ENCODE measurements at regions not wholly inside any gene's neighbourhood (a gene's known extent, or its start where the extent isn't known, plus 50 kb on each side); places are given as distances from the start of the nearest gene placed in this dataset.

DNA sequence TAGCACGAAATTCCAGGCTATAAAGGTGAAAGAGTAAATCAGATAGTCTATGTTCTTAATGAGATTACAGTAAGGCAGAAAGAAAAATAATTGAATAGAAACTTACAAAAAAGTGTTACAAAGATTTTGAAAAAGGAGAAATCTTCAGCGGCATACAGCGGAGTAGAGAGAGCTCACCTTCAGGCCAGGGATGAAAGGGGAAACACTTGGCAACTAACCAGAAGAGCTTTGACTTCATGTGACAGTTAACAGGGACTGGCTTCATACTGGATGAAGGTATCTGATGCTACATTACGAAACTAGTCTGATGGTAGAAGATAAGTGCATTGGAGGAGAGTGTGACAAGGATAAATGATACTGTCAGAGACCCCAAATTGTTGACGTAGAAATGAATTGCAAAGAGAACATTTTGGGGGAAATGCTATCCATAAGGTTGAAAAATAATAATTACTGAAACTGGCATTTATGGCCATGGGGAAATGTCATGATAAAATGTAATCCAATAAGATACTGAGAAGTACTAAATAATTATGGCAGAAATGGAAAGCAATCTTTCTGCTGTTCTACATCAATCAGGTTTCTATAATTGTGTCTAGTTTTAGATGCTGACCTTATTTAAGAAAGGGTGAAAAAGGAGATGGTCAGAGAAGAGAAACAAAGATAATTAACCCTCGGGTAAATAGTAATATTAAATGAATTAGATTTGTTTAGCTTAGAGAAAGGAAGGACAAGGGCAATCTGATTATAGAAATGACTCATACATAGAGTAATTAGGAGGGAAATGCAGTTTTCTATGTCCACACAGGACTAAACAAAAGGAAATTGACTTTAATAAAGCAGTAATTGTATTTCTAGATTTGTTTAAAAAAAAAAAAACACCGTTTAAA is 808.7 kb downstream of the NCAM2 start:
- no peak for DNase-seq
- TF ChIP-seq CTCF (IDR thresholded peaks at IDR 0.05): no peak
- ATAC-seq: no peak
- Histone ChIP-seq H3K27ac (no peak overlapping the region), H3K4me1 (no peaks in the 10 kb centered on the region), H3K9me3 (no peaks in the 10 kb centered on the region), H3K27me3 (no peaks in the 10 kb centered on the region), H3K36me3 (no peaks in the 10 kb centered on the region), H3K4me3 (no peak overlapping the region)
- WGBS, 2 donors: 45 to 53% methylated on average over 7 of the region's 7 CpGs
- intact Hi-C loops (cut with DNase I): no loop called here
- no peak for FAIRE-seq

- ATAC-seq: no peak
- intact Hi-C loops (cut with DNase I): no loop called here
- no peak overlapping the region for H3K4me3 ChIP-seq
- H3K9me3 ChIP-seq: no peaks in the 10 kb centered on the region
- TF ChIP-seq CTCF (IDR thresholded peaks at IDR 0.05): no peak
- H3K27me3 ChIP-seq: no peaks in the 10 kb centered on the region
- H3K36me3 ChIP-seq: no peaks in the 10 kb centered on the region
- no peaks in the 10 kb centered on the region for H3K4me1 ChIP-seq
- no peak for DNase-seq
- 69 to 79% methylated on average over 1 of the region's 1 CpG for WGBS, 2 donors
- FAIRE-seq: no peak
- H3K27ac ChIP-seq: no peak overlapping the region
Observed at GRCh38 chr21:21807598-21807903, 809.3 kb downstream of the NCAM2 start.

GRCh38 chr21:21813289-21813688 is 815.1 kb downstream of the NCAM2 start:
- 61 to 63% methylated on average over 2 of the region's 2 CpGs for WGBS, 2 donors
- Histone ChIP-seq H3K27ac (no peak overlapping the region), H3K4me1 (no peaks in the 10 kb centered on the region), H3K36me3 (no peaks in the 10 kb centered on the region), H3K9me3 (no peaks in the 10 kb centered on the region), H3K4me3 (no peak overlapping the region), H3K27me3 (no peaks in the 10 kb centered on the region)
- ATAC-seq: no peak
- no peak for DNase-seq
- intact Hi-C loops (cut with DNase I): no loop called here
- FAIRE-seq: no peak
- no peak for TF ChIP-seq CTCF (IDR thresholded peaks at IDR 0.05)

GRCh38 chr21:21813934-21814333 is 815.7 kb downstream of the NCAM2 start:
- ATAC-seq (no peak), FAIRE-seq (no peak), DNase-seq (no peak)
- H3K9me3 ChIP-seq: no peaks in the 10 kb centered on the region
- no peaks in the 10 kb centered on the region for H3K4me1 ChIP-seq
- H3K27me3 ChIP-seq: no peaks in the 10 kb centered on the region
- no peak for TF ChIP-seq CTCF (IDR thresholded peaks at IDR 0.05)
- no peak overlapping the region for H3K27ac ChIP-seq
- no peaks in the 10 kb centered on the region for H3K36me3 ChIP-seq
- no peak overlapping the region for H3K4me3 ChIP-seq
- intact Hi-C loops (cut with DNase I): no loop called here

- TF ChIP-seq CTCF (IDR thresholded peaks at IDR 0.05): no peak
- no peaks in the 10 kb centered on the region for H3K27me3 ChIP-seq
- no peaks in the 10 kb centered on the region for H3K4me1 ChIP-seq
- 29 to 43% methylated on average over 4 of the region's 4 CpGs for WGBS, 2 donors
- intact Hi-C loops (cut with DNase I): no loop called here
- DNase-seq (no peak), FAIRE-seq (no peak), ATAC-seq (no peak)
- no peaks in the 10 kb centered on the region for H3K36me3 ChIP-seq
- H3K27ac ChIP-seq: no peak overlapping the region
- H3K9me3 ChIP-seq: no peaks in the 10 kb centered on the region
- H3K4me3 ChIP-seq: no peak overlapping the region
Observed at GRCh38 chr21:21816778-21817177, 818.6 kb downstream of the NCAM2 start.
